Activated CD8-positive, alpha-beta memory T cell treated with anti-CD3 and anti-CD28 coated beads, Interleukin-2, amount 50 U/mL, for 1 hour (primary cell): ENCODE measurements at regions not wholly inside any gene's neighbourhood (a gene's known extent, or its start where the extent isn't known, plus 50 kb on each side); places are given as distances from the start of the nearest gene placed in this dataset.

Experiments used
- DNase-seq: peaks from one replicate; pipeline ENCODE4 v3.0.0-alpha.2; 2020; ENCODE audit errors: extremely low read depth

GRCh38 chr12:93103154-93103553 is 174.1 kb upstream of the EEA1 start:
- no peak for DNase-seq

- DNase-seq, result no peak
These were observed 175.4 kb upstream of the EEA1 start for GRCh38 chr12:93104535-93104934.

GRCh38 chr12:93106910-93107309 is 177.8 kb upstream of the EEA1 start:
- DNase-seq, result no peak

GRCh38 chr12:93107514-93108312 is 178.6 kb upstream of the EEA1 start:
- DNase-seq, result no peak

- no peak for DNase-seq
These were observed 179.9 kb upstream of the EEA1 start for GRCh38 chr12:93108985-93109384.

GRCh38 chr12:93109551-93110203 is 180.6 kb upstream of the EEA1 start:
- no peak for DNase-seq

- DNase-seq, result no peak
These were observed 182.7 kb upstream of the EEA1 start for GRCh38 chr12:93111773-93112172.

- DNase-seq, result no peak
These were observed 184.4 kb upstream of the EEA1 start for GRCh38 chr12:93113317-93114006.

- no peak for DNase-seq
These were observed 186.1 kb upstream of the EEA1 start for GRCh38 chr12:93115198-93115601.

- no peak for DNase-seq
These were observed 186.6 kb upstream of the EEA1 start for GRCh38 chr12:93115646-93116045.

GRCh38 chr12:93116632-93117031 is 187.5 kb upstream of the EEA1 start:
- no peak for DNase-seq

- DNase-seq, result no peak
These were observed 192.8 kb upstream of the EEA1 start for GRCh38 chr12:93121729-93122488.

GRCh38 chr12:93122569-93123091 is 193.5 kb upstream of the EEA1 start:
- no peak for DNase-seq

GRCh38 chr12:93125126-93125525 is 196.0 kb upstream of the EEA1 start:
- DNase-seq, result no peak

- DNase-seq, result no peak
These were observed 197.0 kb upstream of the EEA1 start for GRCh38 chr12:93126069-93126474.

- DNase-seq, result no peak
These were observed 198.0 kb upstream of the EEA1 start for GRCh38 chr12:93127107-93127560.

- DNase-seq, result no peak
These were observed 198.7 kb upstream of the EEA1 start for GRCh38 chr12:93127582-93128331.

GRCh38 chr12:93128332-93128707 is 199.2 kb upstream of the EEA1 start:
- no peak for DNase-seq

GRCh38 chr12:93130366-93131054 is 201.4 kb upstream of the EEA1 start:
- no peak for DNase-seq

- no peak for DNase-seq
These were observed 204.3 kb upstream of the EEA1 start for GRCh38 chr12:93133361-93133760.
